ENCODE measurements at regions not wholly inside any gene's neighbourhood (a gene's known extent, or its start where the extent isn't known, plus 50 kb on each side); places are given as distances from the start of the nearest gene placed in this dataset.
A peak's percentile ranks its signal among the peaks of the same experiment; 100 is the strongest.
"Not testable (repeated sequence)": the region's sequence is repeated elsewhere in the genome, so short reads cannot be mapped to it uniquely, and the experiment has no call there.

GRCh38 chr21:38619480-38619879 lies 121.2 kb upstream of the ERG start:
- DNase-seq: no peak

GRCh38 chr21:38619992-38620479 lies 121.8 kb upstream of the ERG start:
- DNase-seq: peak; percentile 81

GRCh38 chr21:38621132-38621531 lies 122.9 kb upstream of the ERG start:
- no peak for DNase-seq

- no peak for DNase-seq
Observed at GRCh38 chr21:38622081-38622826, 124.0 kb upstream of the ERG start.

GRCh38 chr21:38622827-38623209 lies 124.5 kb upstream of the ERG start:
- no peak for DNase-seq

- no peak for DNase-seq
Observed at GRCh38 chr21:38623552-38623951, 125.3 kb upstream of the ERG start.

GRCh38 chr21:38625000-38625399 lies 126.7 kb upstream of the ERG start:
- no peak for DNase-seq

GRCh38 chr21:38626306-38626705 lies 128.0 kb upstream of the ERG start:
- no peak for DNase-seq

- DNase-seq: no peak
Observed at GRCh38 chr21:38628349-38628748, 130.1 kb upstream of the ERG start.

GRCh38 chr21:38631206-38631605 lies 132.9 kb upstream of the ERG start:
- peak; percentile 39 for DNase-seq

GRCh38 chr21:38631676-38632075 lies 133.4 kb upstream of the ERG start:
- peak; percentile 31 for DNase-seq

- DNase-seq: no peak
Observed at GRCh38 chr21:38637161-38637560, 138.9 kb upstream of the ERG start.

GRCh38 chr21:38639571-38640354 lies 141.5 kb upstream of the ERG start:
- no peak for DNase-seq

GRCh38 chr21:38640355-38640742 lies 142.1 kb upstream of the ERG start:
- DNase-seq: not testable (repeated sequence)

GRCh38 chr21:38643404-38644023 lies 145.2 kb upstream of the ERG start:
- no peak for DNase-seq

GRCh38 chr21:38645282-38645681 lies 147.0 kb upstream of the ERG start:
- no peak for DNase-seq

GRCh38 chr21:38646213-38646837 lies 148.0 kb upstream of the ERG start:
- no peak for DNase-seq

- no peak for DNase-seq
Observed at GRCh38 chr21:38649120-38649519, 150.8 kb upstream of the ERG start.

GRCh38 chr21:38651570-38651969 lies 153.3 kb upstream of the ERG start:
- no peak for DNase-seq

GRCh38 chr21:38652396-38652795 lies 153.3 kb upstream of the ETS2 start:
- no peak for DNase-seq

GRCh38 chr21:38654580-38654979 lies 151.1 kb upstream of the ETS2 start:
- DNase-seq: no peak

- no peak for DNase-seq
Observed at GRCh38 chr21:38658511-38658910, 147.2 kb upstream of the ETS2 start.

GRCh38 chr21:38659936-38660332 lies 145.8 kb upstream of the ETS2 start:
- no peak for DNase-seq

Measured in right hindlimb (tissue), 1 donor.